H9 (cell line): ENCODE measurements at regions not wholly inside any gene's neighbourhood (a gene's known extent, or its start where the extent isn't known, plus 50 kb on each side); places are given as distances from the start of the nearest gene placed in this dataset.

Source experiments
- DNase-seq: peaks from one replicate; pipeline ENCODE4 v3.0.0-alpha.2; 2017
- H2AFZ ChIP-seq: one replicate; pipeline ENCODE4 v1.6.1; 2013; ENCODE audit warnings: mild to moderate bottlenecking, low read length, control low read depth, moderate library complexity
- H2AK5ac ChIP-seq: 2 replicates; pipeline ENCODE4 v1.6.1; 2013; ENCODE audit warnings: low read length, control low read depth, mixed read lengths; ENCODE audit not compliant: insufficient read length
- H2BK120ac ChIP-seq: one replicate; pipeline ENCODE4 v1.6.1; 2013; ENCODE audit warnings: low read depth, mild to moderate bottlenecking, low read length, control low read depth, inconsistent platforms; ENCODE audit not compliant: poor library complexity, severe bottlenecking
- H2BK12ac ChIP-seq: 2 replicates; pipeline ENCODE4 v1.6.1; 2013; ENCODE audit warnings: low read length, control low read depth, mixed read lengths, low read depth; ENCODE audit not compliant: insufficient read length
- H2BK15ac ChIP-seq: 2 replicates; pipeline ENCODE4 v1.6.1; 2013; ENCODE audit warnings: low read depth, low read length, control low read depth
- H2BK20ac ChIP-seq: one replicate; pipeline ENCODE4 v1.6.1; 2013; ENCODE audit warnings: low read depth, mild to moderate bottlenecking, low read length, control low read depth, inconsistent platforms; ENCODE audit not compliant: poor library complexity, severe bottlenecking
- H2BK5ac ChIP-seq: 2 replicates; pipeline ENCODE4 v1.6.1; 2013; ENCODE audit warnings: low read length, control low read depth, mixed read lengths; ENCODE audit not compliant: insufficient read length
- H3K14ac ChIP-seq: 2 replicates; pipeline ENCODE4 v1.6.1; 2013; ENCODE audit warnings: low read length, control low read depth; ENCODE audit not compliant: insufficient read depth
- H3K18ac ChIP-seq: 2 replicates; pipeline ENCODE4 v1.6.1; 2013; ENCODE audit warnings: low read depth, mild to moderate bottlenecking, mixed read lengths, low read length, control low read depth; ENCODE audit not compliant: insufficient read length
- H3K23ac ChIP-seq: 2 replicates; pipeline ENCODE4 v1.6.1; 2013; ENCODE audit warnings: low read length, control low read depth, mixed read lengths, low read depth; ENCODE audit not compliant: insufficient read length
- H3K23me2 ChIP-seq: 2 replicates; pipeline ENCODE4 v1.6.1; 2013; ENCODE audit warnings: low read depth, mild to moderate bottlenecking, mixed read lengths, low read length, control low read depth; ENCODE audit not compliant: insufficient read length, poor library complexity, severe bottlenecking
- H3K27ac ChIP-seq: 2 replicates; pipeline ENCODE4 v1.5.1; 2013; ENCODE audit warnings: low read length, control low read depth, mixed read lengths, low read depth; ENCODE audit not compliant: insufficient read length
- H3K27me3 ChIP-seq: 2 replicates; pipeline ENCODE4 v1.6.1; 2013; ENCODE audit warnings: low read length, control low read depth, inconsistent platforms; ENCODE audit not compliant: insufficient read depth
- H3K4ac ChIP-seq: 2 replicates; pipeline ENCODE4 v1.6.1; 2013; ENCODE audit warnings: low read depth, mild to moderate bottlenecking, control low read depth, inconsistent platforms, low read length, moderate library complexity
- H3K4me1 ChIP-seq: 2 replicates; pipeline ENCODE4 v1.6.1; 2013; ENCODE audit warnings: low read length, control low read depth, inconsistent platforms; ENCODE audit not compliant: insufficient read depth
- H3K4me2 ChIP-seq: 2 replicates; pipeline ENCODE4 v1.6.1; 2013; ENCODE audit warnings: low read length, control low read depth, mixed read lengths; ENCODE audit not compliant: insufficient read length, insufficient read depth
- H3K56ac ChIP-seq: 2 replicates; pipeline ENCODE4 v1.6.1; 2013; ENCODE audit warnings: low read depth, mild to moderate bottlenecking, mixed read lengths, low read length, control low read depth; ENCODE audit not compliant: insufficient read length
- H3K79me1 ChIP-seq: 2 replicates; pipeline ENCODE4 v1.6.1; 2013; ENCODE audit warnings: low read depth, mild to moderate bottlenecking, moderate library complexity, low read length, control low read depth, inconsistent platforms; ENCODE audit not compliant: insufficient read depth, poor library complexity, severe bottlenecking
- H3K79me2 ChIP-seq: 2 replicates; pipeline ENCODE4 v1.6.1; 2013; ENCODE audit warnings: low read length, control low read depth, inconsistent platforms; ENCODE audit not compliant: insufficient read depth
- H3K9ac ChIP-seq: 2 replicates; pipeline ENCODE4 v1.6.1; 2013; ENCODE audit warnings: low read length, control low read depth, mixed read lengths; ENCODE audit not compliant: insufficient read length; ENCODE audit errors: extremely low read depth
- H3K9me3 ChIP-seq: one replicate; pipeline ENCODE4 v1.6.1; 2013; ENCODE audit warnings: low read depth, low read length, inconsistent platforms; ENCODE audit not compliant: control insufficient read depth
- H3T11ph ChIP-seq: one replicate; pipeline ENCODE4 v1.6.1; 2013; ENCODE audit warnings: mild to moderate bottlenecking, low read length, control low read depth, inconsistent platforms
- H4K20me1 ChIP-seq: one replicate; pipeline ENCODE4 v1.6.1; 2013; ENCODE audit not compliant: control insufficient read depth, insufficient read length, insufficient read depth
- H4K5ac ChIP-seq: 2 replicates; pipeline ENCODE4 v1.6.1; 2013; ENCODE audit warnings: low read depth, mild to moderate bottlenecking, mixed read lengths, low read length, control low read depth; ENCODE audit not compliant: insufficient read length
- H4K8ac ChIP-seq: replicated peaks from 2 replicates; pipeline ENCODE4 v1.6.1; 2013; ENCODE audit warnings: low read length, control low read depth, mixed read lengths, low read depth; ENCODE audit not compliant: insufficient read length
- H4K91ac ChIP-seq: 2 replicates; pipeline ENCODE4 v1.6.1; 2013; ENCODE audit warnings: low read depth, mild to moderate bottlenecking, moderate library complexity, mixed read lengths, low read length, control low read depth; ENCODE audit not compliant: insufficient read length
- H3K27ac Mint-ChIP-seq, 3 experiments: 2 replicates in 2 of 3; 3 replicates in 1 of 3; pipeline ENCODE4 v1.8.0; 2020 to 2021; ENCODE audit warnings: mixed read lengths in 3 of 3, mild to moderate bottlenecking in 1 of 3, moderate library complexity in 1 of 3
- H3K27me3 Mint-ChIP-seq: 2 replicates; pipeline ENCODE4 v1.8.0; 2021; ENCODE audit warnings: low read depth, mild to moderate bottlenecking, moderate library complexity, mixed read lengths
- H3K36me3 Mint-ChIP-seq, 3 experiments: 2 replicates in 2 of 3; 3 replicates in 1 of 3; pipeline ENCODE4 v1.8.0; 2020 to 2021; ENCODE audit warnings: low read depth in 3 of 3, mixed read lengths in 3 of 3; ENCODE audit not compliant: insufficient read depth in 1 of 3
- H3K4me1 Mint-ChIP-seq, 2 experiments: 2 replicates each; pipeline ENCODE4 v1.8.0; 2020; ENCODE audit warnings: mixed read lengths in 2 of 2
- H3K4me3 Mint-ChIP-seq, 2 experiments: 2 replicates in 1 of 2; 3 replicates in 1 of 2; pipeline ENCODE4 v1.8.0; 2020 to 2021; ENCODE audit warnings: mild to moderate bottlenecking in 2 of 2, mixed read lengths in 2 of 2, moderate library complexity in 1 of 2
- H3K9me3 Mint-ChIP-seq, 2 experiments: 2 replicates in 1 of 2; 3 replicates in 1 of 2; pipeline ENCODE4 v1.8.0; 2020; ENCODE audit warnings: mild to moderate bottlenecking in 2 of 2, mixed read lengths in 2 of 2, moderate library complexity in 1 of 2
- WGBS: extraction: QIAGEN DNeasy Blood & Tissue Kit; methylation state at CpG from one replicate; pipeline ENCODE4 v1.1.7; 2013; ENCODE audit warnings: missing lambda C conversion rate, low lambda C conversion rate, mixed read lengths; ENCODE audit not compliant: insufficient read length; ENCODE audit errors: extremely low coverage; 5-methylcytosine and 5-hydroxymethylcytosine counted together
- TF ChIP-seq, protein P1 (sequence below): fragments of 200-600 bp; sonication (generic); conservative IDR thresholded peaks from 3 replicates; pipeline ENCODE4 v1.8.0; 2021; ENCODE audit warnings: antibody characterized with exemption, mild to moderate bottlenecking

- peak overlapping the region; percentile 32 for H2AFZ ChIP-seq
- no peak for DNase-seq
- H3K18ac ChIP-seq = no peak overlapping the region
- no peak overlapping the region for H3K27ac ChIP-seq
- no peak overlapping the region for H3K4ac ChIP-seq
- Mint-ChIP-seq H3K4me1 (peaks cover 13 to 16% of the 10 kb centered on the region in 2 experiments), H3K9me3 (no peaks in the 10 kb centered on the region), H3K27ac (peak overlapping the region in 2 of 3 experiments; percentile 29 to 55; a peak in 3 of 7 replicates), H3K4me3 (no peak overlapping the region), H3K36me3 (no peaks in the 10 kb centered on the region), H3K27me3 (peaks cover 4% of the 10 kb centered on the region; the same call in 1 of the 2 replicates)
- H3K56ac ChIP-seq = no peak overlapping the region
- H2BK120ac ChIP-seq = no peak overlapping the region
- no peaks in the 10 kb centered on the region for H3K9me3 ChIP-seq
- no peak overlapping the region for H2BK20ac ChIP-seq
- H3K4me1 ChIP-seq = no peaks in the 10 kb centered on the region
- no peak overlapping the region for H2BK5ac ChIP-seq
- no peaks in the 10 kb centered on the region for H3K79me1 ChIP-seq
- no peak overlapping the region for H4K91ac ChIP-seq
- no peak overlapping the region for H3K9ac ChIP-seq
- H4K5ac ChIP-seq = no peak overlapping the region
- H3K4me2 ChIP-seq = no peak overlapping the region
- H3K27me3 ChIP-seq = no peaks in the 10 kb centered on the region
- H4K8ac ChIP-seq = no peak overlapping the region
- no CpG with 5 or more reads among the region's 1 CpG for WGBS
- no peak overlapping the region for H3T11ph ChIP-seq
- H3K79me2 ChIP-seq = no peaks in the 10 kb centered on the region
- no peak overlapping the region for H2BK12ac ChIP-seq
- H3K23ac ChIP-seq = no peak overlapping the region
- no peaks in the 10 kb centered on the region for H4K20me1 ChIP-seq
- TF ChIP-seq, protein P1, sequence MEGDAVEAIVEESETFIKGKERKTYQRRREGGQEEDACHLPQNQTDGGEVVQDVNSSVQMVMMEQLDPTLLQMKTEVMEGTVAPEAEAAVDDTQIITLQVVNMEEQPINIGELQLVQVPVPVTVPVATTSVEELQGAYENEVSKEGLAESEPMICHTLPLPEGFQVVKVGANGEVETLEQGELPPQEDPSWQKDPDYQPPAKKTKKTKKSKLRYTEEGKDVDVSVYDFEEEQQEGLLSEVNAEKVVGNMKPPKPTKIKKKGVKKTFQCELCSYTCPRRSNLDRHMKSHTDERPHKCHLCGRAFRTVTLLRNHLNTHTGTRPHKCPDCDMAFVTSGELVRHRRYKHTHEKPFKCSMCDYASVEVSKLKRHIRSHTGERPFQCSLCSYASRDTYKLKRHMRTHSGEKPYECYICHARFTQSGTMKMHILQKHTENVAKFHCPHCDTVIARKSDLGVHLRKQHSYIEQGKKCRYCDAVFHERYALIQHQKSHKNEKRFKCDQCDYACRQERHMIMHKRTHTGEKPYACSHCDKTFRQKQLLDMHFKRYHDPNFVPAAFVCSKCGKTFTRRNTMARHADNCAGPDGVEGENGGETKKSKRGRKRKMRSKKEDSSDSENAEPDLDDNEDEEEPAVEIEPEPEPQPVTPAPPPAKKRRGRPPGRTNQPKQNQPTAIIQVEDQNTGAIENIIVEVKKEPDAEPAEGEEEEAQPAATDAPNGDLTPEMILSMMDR = no peak
- H2AK5ac ChIP-seq = no peak overlapping the region
- H2BK15ac ChIP-seq = no peak overlapping the region
- H3K14ac ChIP-seq = no peak overlapping the region
- H3K23me2 ChIP-seq = no peaks in the 10 kb centered on the region
Observed at GRCh38 chr10:92760609-92761008, 70.9 kb downstream of the HHEX start.
